Muscle of leg (tissue), 3 donors: ENCODE measurements at regions not wholly inside any gene's neighbourhood (a gene's known extent, or its start where the extent isn't known, plus 50 kb on each side); places are given as distances from the start of the nearest gene placed in this dataset.

ENCODE experiments used
- DNase-seq: peaks from one replicate; pipeline ENCODE4 v3.0.0; 2013
- H3K27ac ChIP-seq: one replicate; pipeline ENCODE4 v1.5.1; 2013; ENCODE audit warnings: mild to moderate bottlenecking, low read length, control low read depth
- H3K27me3 ChIP-seq: one replicate; pipeline ENCODE4 v1.6.1; 2013; ENCODE audit warnings: low read length; ENCODE audit not compliant: control insufficient read depth, insufficient read depth
- H3K36me3 ChIP-seq: one replicate; pipeline ENCODE4 v1.6.1; 2013; ENCODE audit warnings: low read length; ENCODE audit not compliant: control insufficient read depth, insufficient read depth
- H3K4me1 ChIP-seq: one replicate; pipeline ENCODE4 v1.6.1; 2013; ENCODE audit warnings: low read length; ENCODE audit not compliant: control insufficient read depth, insufficient read depth
- H3K4me3 ChIP-seq: one replicate; pipeline ENCODE4 v1.5.1; 2013; ENCODE audit warnings: low read length, control low read depth
- H3K9me3 ChIP-seq: replicated peaks from 2 replicates; pipeline ENCODE4 v1.6.1; 2013; ENCODE audit warnings: low read depth, low read length; ENCODE audit not compliant: control insufficient read depth
- WGBS: methylation state at CpG from one replicate; pipeline ENCODE4 v1.1.5; 2013; ENCODE audit warnings: missing lambda C conversion rate; ENCODE audit not compliant: insufficient coverage; 5-methylcytosine and 5-hydroxymethylcytosine counted together

DNA sequence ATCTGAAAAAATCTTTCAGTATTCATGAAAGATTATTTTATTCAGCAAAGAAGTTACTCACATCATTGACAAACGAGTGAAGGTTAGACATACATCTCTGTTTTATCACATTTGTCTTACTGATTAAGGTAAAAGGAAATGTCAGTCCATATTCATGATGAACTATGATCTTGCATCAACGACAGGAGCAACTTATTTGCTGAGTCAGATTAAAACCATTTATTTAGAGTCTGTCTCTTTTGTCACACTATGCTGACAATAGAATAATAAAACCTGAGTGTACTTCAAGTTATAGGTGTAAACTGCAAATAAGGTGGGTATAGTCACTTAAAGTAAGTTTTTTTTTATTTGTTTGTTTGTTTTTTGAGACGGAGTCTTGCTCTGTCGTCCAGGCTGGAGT, 216.5 kb upstream of the SEMA3C start:
- Histone ChIP-seq H3K36me3 (no peaks in the 10 kb centered on the region), H3K4me3 (no peak overlapping the region), H3K9me3 (peaks cover 4% of the 10 kb centered on the region), H3K4me1 (no peaks in the 10 kb centered on the region), H3K27me3 (no peaks in the 10 kb centered on the region), H3K27ac (no peak overlapping the region)
- no peak for DNase-seq
- 92% methylated on average over 2 of the region's 4 CpGs for WGBS

- Histone ChIP-seq H3K27me3 (no peaks in the 10 kb centered on the region), H3K4me3 (no peak overlapping the region), H3K27ac (no peak overlapping the region), H3K9me3 (peaks cover 16% of the 10 kb centered on the region), H3K4me1 (no peaks in the 10 kb centered on the region), H3K36me3 (no peaks in the 10 kb centered on the region)
- WGBS, result 80% methylated on average over 1 of the region's 1 CpG
- no peak for DNase-seq
These were observed 209.2 kb upstream of the SEMA3C start for GRCh38 chr7:81128011-81128410.

GRCh38 chr7:81120803-81121202, 202.0 kb upstream of the SEMA3C start:
- Histone ChIP-seq H3K4me1 (no peaks in the 10 kb centered on the region), H3K36me3 (no peaks in the 10 kb centered on the region), H3K9me3 (no peaks in the 10 kb centered on the region), H3K27ac (no peak overlapping the region), H3K4me3 (no peak overlapping the region), H3K27me3 (no peaks in the 10 kb centered on the region)
- WGBS, result 72% methylated on average over 3 of the region's 4 CpGs
- DNase-seq, result no peak

- no peaks in the 10 kb centered on the region for H3K27me3 ChIP-seq
- H3K4me1 ChIP-seq, result no peaks in the 10 kb centered on the region
- H3K36me3 ChIP-seq, result no peaks in the 10 kb centered on the region
- no peak overlapping the region for H3K27ac ChIP-seq
- H3K9me3 ChIP-seq, result no peaks in the 10 kb centered on the region
- no peak for DNase-seq
- no peak overlapping the region for H3K4me3 ChIP-seq
- 88% methylated on average over 2 of the region's 4 CpGs for WGBS
These were observed 201.3 kb upstream of the SEMA3C start for GRCh38 chr7:81120111-81120510.

- Histone ChIP-seq H3K36me3 (no peaks in the 10 kb centered on the region), H3K4me1 (peaks cover 2% of the 10 kb centered on the region), H3K27me3 (no peaks in the 10 kb centered on the region), H3K4me3 (no peak overlapping the region), H3K27ac (no peak overlapping the region), H3K9me3 (no peaks in the 10 kb centered on the region)
- no CpG with 5 or more reads among the region's 1 CpG for WGBS
- no peak for DNase-seq
These were observed 195.8 kb upstream of the SEMA3C start for GRCh38 chr7:81114633-81115032.

DNA sequence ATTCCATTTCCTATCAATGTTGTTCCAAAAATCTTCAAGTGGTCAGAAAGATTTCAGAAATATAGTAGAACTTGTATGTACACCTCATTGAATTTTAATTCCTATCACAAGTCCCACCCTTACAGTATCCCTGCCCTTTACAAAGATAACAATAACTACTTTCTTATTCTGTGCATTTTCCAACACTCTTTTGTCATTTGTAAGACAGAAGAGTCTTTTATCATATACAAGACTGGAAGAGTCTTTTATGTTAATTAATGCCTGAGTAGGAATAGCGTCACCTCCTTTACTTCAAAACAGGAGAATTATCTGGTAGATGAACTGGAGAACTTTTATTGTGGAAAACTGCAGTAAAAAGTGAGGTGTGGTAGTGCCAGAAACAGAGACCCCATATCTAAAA, 193.9 kb upstream of the SEMA3C start:
- Histone ChIP-seq H3K27me3 (no peaks in the 10 kb centered on the region), H3K36me3 (no peaks in the 10 kb centered on the region), H3K27ac (no peak overlapping the region), H3K9me3 (no peaks in the 10 kb centered on the region), H3K4me1 (peaks cover 2% of the 10 kb centered on the region), H3K4me3 (no peak overlapping the region)
- DNase-seq, result no peak
- WGBS, result no CpG with 5 or more reads among the region's 1 CpG

- no CpG with 5 or more reads among the region's 11 CpGs for WGBS
- H3K4me1 ChIP-seq, result peaks cover 2% of the 10 kb centered on the region
- H3K36me3 ChIP-seq, result no peaks in the 10 kb centered on the region
- H3K27ac ChIP-seq, result no peak overlapping the region
- H3K27me3 ChIP-seq, result no peaks in the 10 kb centered on the region
- H3K9me3 ChIP-seq, result no peaks in the 10 kb centered on the region
- H3K4me3 ChIP-seq, result no peak overlapping the region
- peak; percentile 41 for DNase-seq
These were observed 193.1 kb upstream of the SEMA3C start for GRCh38 chr7:81111781-81112540.

GRCh38 chr7:81111358-81111757, 192.5 kb upstream of the SEMA3C start:
- DNase-seq, result peak; percentile 17
- Histone ChIP-seq H3K4me1 (peaks cover 2% of the 10 kb centered on the region), H3K27me3 (no peaks in the 10 kb centered on the region), H3K9me3 (no peaks in the 10 kb centered on the region), H3K27ac (no peak overlapping the region), H3K36me3 (no peaks in the 10 kb centered on the region), H3K4me3 (no peak overlapping the region)
- WGBS, result 50% methylated on average over 1 of the region's 1 CpG

DNA sequence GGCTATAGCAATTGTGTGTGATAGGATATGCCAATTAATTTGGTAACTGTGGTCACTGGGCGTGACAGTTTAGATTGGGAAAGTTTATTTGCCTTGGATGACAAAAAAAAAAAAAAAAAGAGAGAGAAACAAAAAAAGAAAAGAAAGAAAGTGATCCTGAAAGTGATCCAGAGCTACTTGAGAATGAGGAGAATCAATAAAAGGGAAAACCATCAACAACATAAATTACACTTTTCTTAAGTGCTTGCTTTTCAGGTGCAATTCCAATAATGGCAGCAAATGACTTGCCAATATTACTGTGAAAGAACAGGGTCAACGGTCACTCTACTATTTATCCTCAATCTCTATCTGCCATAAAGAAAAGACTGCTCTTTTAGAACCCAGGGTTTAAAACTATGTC, 191.8 kb upstream of the SEMA3C start:
- WGBS, result no CpG with 5 or more reads among the region's 2 CpGs
- no peak for DNase-seq
- Histone ChIP-seq H3K4me1 (peaks cover 2% of the 10 kb centered on the region), H3K27ac (no peak overlapping the region), H3K9me3 (no peaks in the 10 kb centered on the region), H3K4me3 (no peak overlapping the region), H3K36me3 (no peaks in the 10 kb centered on the region), H3K27me3 (no peaks in the 10 kb centered on the region)

DNA sequence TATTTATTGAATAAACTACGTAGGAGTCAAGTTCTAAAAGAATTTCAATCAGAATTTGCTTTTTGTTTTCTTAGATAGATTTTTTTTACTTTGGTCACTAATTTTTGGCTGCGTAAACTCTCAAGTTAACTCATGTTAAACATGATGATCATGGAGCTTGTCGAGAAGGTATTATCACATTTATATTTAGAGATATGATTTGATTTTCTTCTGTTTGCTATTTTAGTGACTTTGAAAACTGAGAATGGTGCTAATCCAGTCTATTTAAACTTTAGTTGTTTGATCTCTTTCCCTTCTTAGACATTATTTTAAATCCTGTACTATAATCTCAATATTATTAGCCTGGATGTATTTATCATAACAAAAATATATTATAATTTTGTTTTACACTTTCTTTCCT, 179.4 kb upstream of the SEMA3C start:
- no peaks in the 10 kb centered on the region for H3K36me3 ChIP-seq
- no peak for DNase-seq
- H3K27me3 ChIP-seq, result no peaks in the 10 kb centered on the region
- no peaks in the 10 kb centered on the region for H3K9me3 ChIP-seq
- H3K4me1 ChIP-seq, result no peaks in the 10 kb centered on the region
- H3K4me3 ChIP-seq, result no peak overlapping the region
- no CpG with 5 or more reads among the region's 3 CpGs for WGBS
- no peak overlapping the region for H3K27ac ChIP-seq

- Histone ChIP-seq H3K36me3 (no peaks in the 10 kb centered on the region), H3K27ac (no peak overlapping the region), H3K4me1 (no peaks in the 10 kb centered on the region), H3K27me3 (no peaks in the 10 kb centered on the region), H3K9me3 (no peaks in the 10 kb centered on the region), H3K4me3 (no peak overlapping the region)
- DNase-seq, result no peak
- WGBS, result 100% methylated on average over 1 of the region's 3 CpGs
These were observed 176.1 kb upstream of the SEMA3C start for GRCh38 chr7:81094952-81095351.
